Spleen (tissue), 11 donors: ENCODE measurements at regions not wholly inside any gene's neighbourhood (a gene's known extent, or its start where the extent isn't known, plus 50 kb on each side); places are given as distances from the start of the nearest gene placed in this dataset.

Source experiments
- DNase-seq: peaks from one replicate; pipeline ENCODE4 v3.0.0-alpha.2; 2020
- H3K27ac ChIP-seq, 8 donors: fragments of 200-600 bp; sonication (generic) in 7 of 8; 1 replicate in 4 of 8; 2 replicates in 4 of 8; pipeline versions ENCODE4 v1.5.0 to v1.8.0; 2016 to 2021; ENCODE audit warnings: inconsistent platforms in 4 of 8, mild to moderate bottlenecking in 4 of 8, moderate library complexity in 1 of 8
- H3K27me3 ChIP-seq, 7 donors: fragments of 200-600 bp; sonication (generic) in 6 of 7; replicated peaks in 1 of 7; 1 replicate in 4 of 7; 2 replicates in 3 of 7; pipeline versions ENCODE4 v1.5.0 to v1.8.0; 2016 to 2021; ENCODE audit warnings: inconsistent platforms in 3 of 7, mild to moderate bottlenecking in 1 of 7
- H3K36me3 ChIP-seq, 6 donors: fragments of 200-600 bp; sonication (generic) in 5 of 6; 1 replicate in 4 of 6; 2 replicates in 2 of 6; pipeline versions ENCODE4 v1.5.0 to v1.8.0; 2016 to 2021; ENCODE audit warnings: inconsistent platforms in 2 of 6
- H3K4me1 ChIP-seq, 6 donors: fragments of 200-600 bp; sonication (generic) in 5 of 6; 1 replicate in 3 of 6; 2 replicates in 3 of 6; pipeline versions ENCODE4 v1.5.0 to v1.8.0; 2016 to 2021; ENCODE audit warnings: inconsistent platforms in 3 of 6
- H3K4me3 ChIP-seq, 8 donors: fragments of 200-600 bp; sonication (generic) in 7 of 8; 1 replicate in 4 of 8; 2 replicates in 4 of 8; pipeline versions ENCODE4 v1.5.0 to v1.8.0; 2016 to 2021; ENCODE audit warnings: inconsistent platforms in 4 of 8, mild to moderate bottlenecking in 4 of 8, moderate library complexity in 2 of 8
- H3K9me3 ChIP-seq, 8 donors: fragments of 200-600 bp; sonication (generic) in 7 of 8; 1 replicate in 4 of 8; 2 replicates in 4 of 8; pipeline versions ENCODE4 v1.5.0 to v1.8.0; 2016 to 2021; ENCODE audit warnings: inconsistent platforms in 4 of 8
- POLR2A ChIP-seq, 3 donors: fragments of 450-650 bp; IDR thresholded peaks; one replicate each; pipeline ENCODE4 v1.5.1; 2017; ENCODE audit warnings: antibody characterized with exemption in 3 of 3, mild to moderate bottlenecking in 1 of 3
- POLR2AphosphoS5 ChIP-seq, 3 donors: sonication (generic); formaldehyde crosslinking; IDR thresholded peaks; one replicate each; pipeline ENCODE4 v1.5.1; 2017; ENCODE audit warnings: antibody characterized with exemption in 3 of 3
- WGBS, 5 donors: extraction: QIAGEN DNeasy Blood & Tissue Kit in 3 of 5; methylation state at CpG; one replicate each; pipeline versions ENCODE4 v1.1.5 to v1.1.7; 2013 to 2018; 5-methylcytosine and 5-hydroxymethylcytosine counted together
- intact Hi-C: fragments of 100-400 bp; cut with DNase I; formaldehyde crosslinking; loops from one replicate; pipeline ENCODE4 v1.15.0; 2023; ENCODE audit warnings: low total_unique reads
- TF ChIP-seq, protein P1 (sequence below), 11 experiments: fragments of 200-600 bp in 7 of 11; fragments of 450-650 bp in 4 of 11; sonication (generic) in 4 of 11; IDR thresholded peaks in 8 of 11; conservative IDR thresholded peaks in 3 of 11; 1 replicate in 7 of 11; 2 replicates in 4 of 11; pipeline versions ENCODE4 v1.4.0 to v1.8.0; 2016 to 2021; ENCODE audit warnings: antibody characterized with exemption in 11 of 11, inconsistent platforms in 4 of 11, mild to moderate bottlenecking in 1 of 11
- donor health status: healthy with polysubstance abuse.
- donor health status: DM: no; HTN: no; CAD: no; lungs with moderate emphysema.
- donor health status: DM: no; HTN: no; CAD: no.
- donor health status: Bipolar disorder and iron deficiency.
- donor health status: healthy.
- donor health status: DM: no; HTN: no; CAD: no.
- donor health status: DM: yes; HTN: yes; CAD: no.

DNA sequence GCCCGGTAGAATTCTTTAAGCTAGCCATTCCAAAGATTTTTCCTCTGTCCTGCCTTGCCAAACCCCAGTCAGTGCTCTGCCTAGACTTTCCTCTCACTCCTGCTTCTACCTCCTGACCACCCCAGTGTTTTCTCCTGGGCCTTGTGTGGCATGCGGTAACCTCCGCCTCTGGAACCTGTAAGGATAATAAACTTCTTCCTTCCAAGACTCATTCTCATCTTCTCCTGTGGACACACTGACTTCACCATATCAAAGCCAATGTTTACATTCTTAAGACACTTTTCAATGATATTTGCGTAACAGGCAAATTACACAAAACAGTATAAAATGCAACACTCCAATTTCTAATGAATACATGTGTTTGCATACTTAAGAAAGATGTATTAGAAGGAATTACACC, 354.6 kb downstream of the RNF144B start:
- 82 to 91% (median 89%) methylated on average over 4 of the region's 4 CpGs for WGBS, 5 donors
- H3K4me1 ChIP-seq: no peaks in the 10 kb centered on the region
- no peaks in the 10 kb centered on the region for H3K9me3 ChIP-seq
- H3K36me3 ChIP-seq: no peaks in the 10 kb centered on the region
- TF ChIP-seq, protein P1, sequence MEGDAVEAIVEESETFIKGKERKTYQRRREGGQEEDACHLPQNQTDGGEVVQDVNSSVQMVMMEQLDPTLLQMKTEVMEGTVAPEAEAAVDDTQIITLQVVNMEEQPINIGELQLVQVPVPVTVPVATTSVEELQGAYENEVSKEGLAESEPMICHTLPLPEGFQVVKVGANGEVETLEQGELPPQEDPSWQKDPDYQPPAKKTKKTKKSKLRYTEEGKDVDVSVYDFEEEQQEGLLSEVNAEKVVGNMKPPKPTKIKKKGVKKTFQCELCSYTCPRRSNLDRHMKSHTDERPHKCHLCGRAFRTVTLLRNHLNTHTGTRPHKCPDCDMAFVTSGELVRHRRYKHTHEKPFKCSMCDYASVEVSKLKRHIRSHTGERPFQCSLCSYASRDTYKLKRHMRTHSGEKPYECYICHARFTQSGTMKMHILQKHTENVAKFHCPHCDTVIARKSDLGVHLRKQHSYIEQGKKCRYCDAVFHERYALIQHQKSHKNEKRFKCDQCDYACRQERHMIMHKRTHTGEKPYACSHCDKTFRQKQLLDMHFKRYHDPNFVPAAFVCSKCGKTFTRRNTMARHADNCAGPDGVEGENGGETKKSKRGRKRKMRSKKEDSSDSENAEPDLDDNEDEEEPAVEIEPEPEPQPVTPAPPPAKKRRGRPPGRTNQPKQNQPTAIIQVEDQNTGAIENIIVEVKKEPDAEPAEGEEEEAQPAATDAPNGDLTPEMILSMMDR (IDR thresholded peaks at IDR 0.05 in 8 of 11, conservative IDR thresholded peaks at IDR 0.05 in 3 of 11): no peak
- TF ChIP-seq POLR2A (IDR thresholded peaks at IDR 0.05): no peak
- no peak for TF ChIP-seq POLR2AphosphoS5 (IDR thresholded peaks at IDR 0.05)
- no peak for DNase-seq
- intact Hi-C loops: no loop called here
- no peak overlapping the region for H3K4me3 ChIP-seq
- no peaks in the 10 kb centered on the region for H3K27me3 ChIP-seq
- no peak overlapping the region for H3K27ac ChIP-seq

DNA sequence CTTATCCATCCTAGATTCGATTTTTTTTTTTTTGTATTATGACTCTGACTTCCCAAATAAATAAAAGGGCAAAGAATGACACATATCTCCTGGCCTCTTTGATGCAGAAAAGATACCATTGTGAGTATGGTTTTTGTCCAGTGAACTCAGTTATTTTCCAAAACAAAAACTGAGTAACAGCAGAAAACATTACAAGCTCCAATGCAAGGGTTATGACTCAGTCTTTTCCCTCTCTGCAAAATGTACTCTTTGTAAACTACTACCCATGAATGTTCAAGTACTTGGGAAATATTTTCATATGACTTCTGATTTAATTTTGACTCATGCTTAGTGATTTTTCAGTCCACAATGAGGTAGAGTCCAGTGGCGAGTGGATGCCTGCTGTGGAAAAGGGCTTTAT, 355.3 kb downstream of the RNF144B start:
- 72 to 85% (median 77%) methylated on average over 2 of the region's 2 CpGs for WGBS, 5 donors
- intact Hi-C loops: no loop called here
- Histone ChIP-seq H3K27ac (no peak overlapping the region), H3K27me3 (no peaks in the 10 kb centered on the region), H3K4me1 (no peaks in the 10 kb centered on the region), H3K9me3 (no peaks in the 10 kb centered on the region), H3K4me3 (no peak overlapping the region), H3K36me3 (no peaks in the 10 kb centered on the region)
- no peak for DNase-seq
- TF ChIP-seq POLR2A (IDR thresholded peaks at IDR 0.05) (no peak), POLR2AphosphoS5 (IDR thresholded peaks at IDR 0.05) (no peak)
- TF ChIP-seq, protein P1 (IDR thresholded peaks at IDR 0.05 in 8 of 11, conservative IDR thresholded peaks at IDR 0.05 in 3 of 11): no peak

DNA sequence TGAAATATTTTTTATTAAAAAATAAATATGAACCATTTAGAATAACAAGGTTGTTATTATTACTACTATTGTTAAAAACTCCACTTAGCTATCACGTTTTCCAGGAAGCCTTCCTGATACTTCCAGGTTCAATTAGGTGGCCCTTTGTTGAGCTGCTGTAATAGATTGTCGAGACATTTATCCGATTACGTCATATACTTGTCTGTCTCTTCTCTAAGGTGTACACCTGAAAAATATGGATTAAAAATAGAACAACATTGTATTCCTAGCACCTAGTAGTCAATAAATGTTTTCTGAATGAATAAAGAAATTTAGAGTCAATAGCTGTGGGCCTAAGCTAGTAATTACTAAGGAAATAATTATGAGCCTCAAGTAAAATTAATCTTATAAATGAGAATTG, 359.6 kb downstream of the RNF144B start:
- TF ChIP-seq POLR2A (IDR thresholded peaks at IDR 0.05) (no peak), POLR2AphosphoS5 (IDR thresholded peaks at IDR 0.05) (no peak)
- TF ChIP-seq, protein P1 (IDR thresholded peaks at IDR 0.05 in 8 of 11, conservative IDR thresholded peaks at IDR 0.05 in 3 of 11): no peak
- H3K27me3 ChIP-seq: peaks cover 0 to 4% (median 0%) of the 10 kb centered on the region in 7 donors
- no peak for DNase-seq
- no peaks in the 10 kb centered on the region for H3K4me1 ChIP-seq
- 83 to 87% (median 87%) methylated on average over 4 of the region's 4 CpGs for WGBS, 5 donors
- H3K27ac ChIP-seq: no peak overlapping the region
- H3K9me3 ChIP-seq: no peaks in the 10 kb centered on the region
- intact Hi-C loops: no loop called here
- H3K36me3 ChIP-seq: no peaks in the 10 kb centered on the region
- H3K4me3 ChIP-seq: no peak overlapping the region

DNA sequence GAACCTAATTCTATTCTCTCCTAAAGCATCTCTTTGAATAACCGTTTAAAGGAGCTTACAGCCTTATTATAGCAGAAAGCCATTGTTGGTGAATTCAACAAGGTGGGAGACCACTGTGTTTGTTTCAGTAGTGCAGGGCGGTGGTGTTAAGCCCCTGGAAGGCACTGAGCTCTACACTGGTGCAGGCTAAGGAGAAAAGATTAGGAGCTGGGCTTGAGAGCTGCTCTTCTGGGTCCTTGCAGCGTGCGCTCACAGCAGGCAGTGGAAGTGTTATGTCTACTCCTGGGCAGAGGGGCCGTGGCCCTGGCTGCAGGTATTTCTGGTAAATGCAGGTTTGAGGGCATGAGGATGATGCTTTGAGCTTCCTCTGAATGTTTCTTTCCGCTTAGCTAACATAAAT, 361.2 kb downstream of the RNF144B start:
- no peak for DNase-seq
- no peak overlapping the region for H3K4me3 ChIP-seq
- H3K27me3 ChIP-seq: peaks cover 0 to 4% (median 0%) of the 10 kb centered on the region in 7 donors
- H3K4me1 ChIP-seq: no peaks in the 10 kb centered on the region
- WGBS, 5 donors: 69 to 77% (median 75%) methylated on average over 6 of the region's 6 CpGs
- H3K36me3 ChIP-seq: no peaks in the 10 kb centered on the region
- H3K9me3 ChIP-seq: no peaks in the 10 kb centered on the region
- H3K27ac ChIP-seq: no peak overlapping the region
- intact Hi-C loops: no loop called here
- no peak for TF ChIP-seq POLR2AphosphoS5 (IDR thresholded peaks at IDR 0.05)
- TF ChIP-seq, protein P1 (IDR thresholded peaks at IDR 0.05 in 8 of 11, conservative IDR thresholded peaks at IDR 0.05 in 3 of 11): no peak
- TF ChIP-seq POLR2A (IDR thresholded peaks at IDR 0.05): no peak
